ENCODE measurements at regions not wholly inside any gene's neighbourhood (a gene's known extent, or its start where the extent isn't known, plus 50 kb on each side); places are given as distances from the start of the nearest gene placed in this dataset.
"Not testable (repeated sequence)": the region's sequence is repeated elsewhere in the genome, so short reads cannot be mapped to it uniquely, and the experiment has no call there.

DNA sequence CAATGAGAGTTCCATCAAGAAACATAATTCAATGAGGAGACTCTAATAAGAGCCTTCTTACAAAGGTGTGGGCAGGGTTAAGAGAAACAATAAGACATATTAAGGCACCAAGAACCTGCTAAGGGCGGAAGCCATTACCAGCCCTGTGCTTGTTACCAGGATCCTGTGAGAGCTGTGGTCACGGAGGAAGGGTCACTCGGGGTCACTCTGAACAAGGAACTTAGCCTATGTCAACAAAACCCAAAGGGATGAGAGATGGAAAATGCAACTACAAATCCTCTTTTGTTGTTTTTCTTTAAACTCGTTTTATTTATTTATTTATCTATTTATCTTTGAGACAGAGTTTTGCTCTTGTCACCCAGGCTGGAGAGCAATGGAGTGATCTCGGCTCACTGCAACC lies 460.4 kb upstream of the CCDC196 start:
- Histone ChIP-seq H3K4me1 (ENCODE audit: control insufficient read depth, extremely low read depth, insufficient read depth, low read length) (no peaks in the 10 kb centered on the region), H4K20me1 (ENCODE audit: control insufficient read depth, extremely low read depth, insufficient read depth, low read length) (no peaks in the 10 kb centered on the region), H3K9me3 (ENCODE audit: control insufficient read depth, insufficient read depth, low read depth, low read length) (no peaks in the 10 kb centered on the region), H3K4me3 (replicated peaks in 1 of 4; ENCODE audit: control extremely low read depth in 1 of 4, insufficient read depth in 1 of 4, low read depth in 3 of 4, low read length in 4 of 4) (no peak overlapping the region), H3K9ac (ENCODE audit: insufficient read depth, low read length) (no peak overlapping the region), H2AFZ (ENCODE audit: low read length) (no peak overlapping the region), H3K4me2 (ENCODE audit: extremely low read depth, insufficient read depth, low read length) (no peak overlapping the region), H3K27ac (ENCODE audit: insufficient read depth, low read length) (no peak overlapping the region), H3K79me2 (ENCODE audit: control insufficient read depth, insufficient read depth, low read length) (no peaks in the 10 kb centered on the region), H3K27me3 (ENCODE audit: control insufficient read depth, insufficient read depth, low read length) (no peaks in the 10 kb centered on the region), H3K36me3 (ENCODE audit: control insufficient read depth, insufficient read depth, low read length) (no peaks in the 10 kb centered on the region)
- TF ChIP-seq, protein P1, sequence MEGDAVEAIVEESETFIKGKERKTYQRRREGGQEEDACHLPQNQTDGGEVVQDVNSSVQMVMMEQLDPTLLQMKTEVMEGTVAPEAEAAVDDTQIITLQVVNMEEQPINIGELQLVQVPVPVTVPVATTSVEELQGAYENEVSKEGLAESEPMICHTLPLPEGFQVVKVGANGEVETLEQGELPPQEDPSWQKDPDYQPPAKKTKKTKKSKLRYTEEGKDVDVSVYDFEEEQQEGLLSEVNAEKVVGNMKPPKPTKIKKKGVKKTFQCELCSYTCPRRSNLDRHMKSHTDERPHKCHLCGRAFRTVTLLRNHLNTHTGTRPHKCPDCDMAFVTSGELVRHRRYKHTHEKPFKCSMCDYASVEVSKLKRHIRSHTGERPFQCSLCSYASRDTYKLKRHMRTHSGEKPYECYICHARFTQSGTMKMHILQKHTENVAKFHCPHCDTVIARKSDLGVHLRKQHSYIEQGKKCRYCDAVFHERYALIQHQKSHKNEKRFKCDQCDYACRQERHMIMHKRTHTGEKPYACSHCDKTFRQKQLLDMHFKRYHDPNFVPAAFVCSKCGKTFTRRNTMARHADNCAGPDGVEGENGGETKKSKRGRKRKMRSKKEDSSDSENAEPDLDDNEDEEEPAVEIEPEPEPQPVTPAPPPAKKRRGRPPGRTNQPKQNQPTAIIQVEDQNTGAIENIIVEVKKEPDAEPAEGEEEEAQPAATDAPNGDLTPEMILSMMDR (conservative IDR thresholded peaks at IDR 0.05 in 1 of 2, IDR thresholded peaks at IDR 0.05 in 1 of 2; ENCODE audit: low read depth in 1 of 2, low read length in 2 of 2) = no peak
- no peak for TF ChIP-seq EZH2 (IDR thresholded peaks at IDR 0.05; ENCODE audit: low read length, missing control alignments)
- no peak for DNase-seq (ENCODE audit: low read depth in 2 of 2)

DNA sequence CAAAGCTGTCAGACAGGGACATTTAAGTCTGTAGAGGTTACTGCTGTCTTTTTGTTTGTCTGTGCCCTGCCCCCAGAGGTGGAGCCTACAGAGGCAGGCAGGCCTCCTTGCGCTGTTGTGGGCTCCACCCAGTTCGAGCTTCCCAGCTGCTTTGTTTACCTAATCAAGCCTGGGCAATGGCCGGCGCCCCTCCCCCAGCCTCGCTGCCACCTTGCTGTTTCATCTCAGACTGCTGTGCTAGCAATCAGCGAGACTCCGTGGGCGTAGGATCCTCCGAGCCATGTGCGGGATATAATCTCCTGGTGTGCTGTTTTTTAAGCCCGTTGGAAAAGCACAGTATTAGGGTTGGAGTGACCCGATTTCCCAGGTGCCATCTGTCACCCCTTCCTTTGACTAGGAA lies 454.2 kb upstream of the CCDC196 start:
- not testable (repeated sequence) for H3K36me3 ChIP-seq (ENCODE audit: control insufficient read depth, insufficient read depth, low read length); H3K4me2 ChIP-seq (ENCODE audit: extremely low read depth, insufficient read depth, low read length); H3K27ac ChIP-seq (ENCODE audit: insufficient read depth, low read length); H3K4me3 ChIP-seq (replicated peaks in 1 of 4; ENCODE audit: control extremely low read depth in 1 of 4, insufficient read depth in 1 of 4, low read depth in 3 of 4, low read length in 4 of 4); DNase-seq (ENCODE audit: low read depth in 2 of 2); H2AFZ ChIP-seq (ENCODE audit: low read length); H3K27me3 ChIP-seq (ENCODE audit: control insufficient read depth, insufficient read depth, low read length); H3K4me1 ChIP-seq (ENCODE audit: control insufficient read depth, extremely low read depth, insufficient read depth, low read length); H3K79me2 ChIP-seq (ENCODE audit: control insufficient read depth, insufficient read depth, low read length); H3K9me3 ChIP-seq (ENCODE audit: control insufficient read depth, insufficient read depth, low read depth, low read length); H3K9ac ChIP-seq (ENCODE audit: insufficient read depth, low read length); H4K20me1 ChIP-seq (ENCODE audit: control insufficient read depth, extremely low read depth, insufficient read depth, low read length)

DNA sequence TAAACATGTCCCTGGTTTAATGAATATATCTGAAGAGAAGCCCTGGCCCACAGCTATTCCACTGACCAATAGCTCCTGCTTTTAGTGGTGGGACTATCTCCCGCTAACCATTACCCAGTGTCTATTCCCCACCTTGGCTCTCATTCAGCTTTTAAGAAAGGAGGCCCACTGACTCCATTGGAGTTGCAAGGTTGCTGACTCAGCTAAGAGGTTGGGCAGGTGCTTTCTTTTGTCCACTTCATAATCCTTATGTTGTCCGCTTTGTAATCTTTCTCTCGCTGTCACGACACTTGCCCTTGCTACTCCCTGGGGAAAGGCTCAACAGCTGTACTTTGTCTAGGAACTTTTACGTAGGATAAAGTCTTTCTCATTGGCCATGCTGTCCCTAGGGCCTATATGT lies 453.4 kb upstream of the CCDC196 start:
- TF ChIP-seq, protein P1 (conservative IDR thresholded peaks at IDR 0.05 in 1 of 2, IDR thresholded peaks at IDR 0.05 in 1 of 2; ENCODE audit: low read depth in 1 of 2, low read length in 2 of 2) = no peak
- no peak for TF ChIP-seq EZH2 (IDR thresholded peaks at IDR 0.05; ENCODE audit: low read length, missing control alignments)
- Histone ChIP-seq H3K9ac (ENCODE audit: insufficient read depth, low read length) (no peak overlapping the region), H3K4me1 (ENCODE audit: control insufficient read depth, extremely low read depth, insufficient read depth, low read length) (no peaks in the 10 kb centered on the region), H3K4me3 (replicated peaks in 1 of 4; ENCODE audit: control extremely low read depth in 1 of 4, insufficient read depth in 1 of 4, low read depth in 3 of 4, low read length in 4 of 4) (no peak overlapping the region), H3K36me3 (ENCODE audit: control insufficient read depth, insufficient read depth, low read length) (no peaks in the 10 kb centered on the region), H2AFZ (ENCODE audit: low read length) (no peak overlapping the region), H3K4me2 (ENCODE audit: extremely low read depth, insufficient read depth, low read length) (no peak overlapping the region), H3K79me2 (ENCODE audit: control insufficient read depth, insufficient read depth, low read length) (no peaks in the 10 kb centered on the region), H3K27me3 (ENCODE audit: control insufficient read depth, insufficient read depth, low read length) (no peaks in the 10 kb centered on the region), H3K9me3 (ENCODE audit: control insufficient read depth, insufficient read depth, low read depth, low read length) (no peaks in the 10 kb centered on the region), H4K20me1 (ENCODE audit: control insufficient read depth, extremely low read depth, insufficient read depth, low read length) (no peaks in the 10 kb centered on the region), H3K27ac (ENCODE audit: insufficient read depth, low read length) (no peak overlapping the region)
- no peak for DNase-seq (ENCODE audit: low read depth in 2 of 2)

DNA sequence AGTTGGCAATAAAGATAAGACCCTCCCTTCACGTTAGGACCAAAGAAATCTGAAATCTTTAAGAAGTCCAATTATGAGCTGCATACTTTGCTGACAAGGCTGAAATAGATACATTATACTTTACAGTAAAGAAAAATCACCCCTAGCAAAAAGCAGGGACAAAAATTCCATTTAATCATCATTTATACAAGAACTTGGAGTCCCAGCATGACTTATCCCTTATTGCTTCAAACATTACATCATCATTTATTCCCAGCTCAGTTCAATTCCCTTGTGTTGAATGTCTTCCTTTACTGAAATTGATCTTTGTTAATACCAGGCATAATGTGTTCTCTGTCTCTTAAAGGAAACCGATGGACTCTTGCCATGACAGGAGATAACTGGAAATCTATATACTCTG lies 449.6 kb upstream of the CCDC196 start:
- H3K9ac ChIP-seq (ENCODE audit: insufficient read depth, low read length) = no peak overlapping the region
- H3K79me2 ChIP-seq (ENCODE audit: control insufficient read depth, insufficient read depth, low read length) = no peaks in the 10 kb centered on the region
- H3K4me1 ChIP-seq (ENCODE audit: control insufficient read depth, extremely low read depth, insufficient read depth, low read length) = no peaks in the 10 kb centered on the region
- no peaks in the 10 kb centered on the region for H3K27me3 ChIP-seq (ENCODE audit: control insufficient read depth, insufficient read depth, low read length)
- no peaks in the 10 kb centered on the region for H3K36me3 ChIP-seq (ENCODE audit: control insufficient read depth, insufficient read depth, low read length)
- H3K4me2 ChIP-seq (ENCODE audit: extremely low read depth, insufficient read depth, low read length) = no peak overlapping the region
- H2AFZ ChIP-seq (ENCODE audit: low read length) = no peak overlapping the region
- DNase-seq (ENCODE audit: low read depth in 2 of 2) = no peak
- H4K20me1 ChIP-seq (ENCODE audit: control insufficient read depth, extremely low read depth, insufficient read depth, low read length) = no peaks in the 10 kb centered on the region
- H3K9me3 ChIP-seq (ENCODE audit: control insufficient read depth, insufficient read depth, low read depth, low read length) = no peaks in the 10 kb centered on the region
- no peak for TF ChIP-seq EZH2 (IDR thresholded peaks at IDR 0.05; ENCODE audit: low read length, missing control alignments)
- H3K4me3 ChIP-seq (replicated peaks in 1 of 4; ENCODE audit: control extremely low read depth in 1 of 4, insufficient read depth in 1 of 4, low read depth in 3 of 4, low read length in 4 of 4) = no peak overlapping the region
- H3K27ac ChIP-seq (ENCODE audit: insufficient read depth, low read length) = no peak overlapping the region

Measured in fibroblast of lung (primary cell).